HepG2 (cell line): ENCODE measurements at regions not wholly inside any gene's neighbourhood (a gene's known extent, or its start where the extent isn't known, plus 50 kb on each side); places are given as distances from the start of the nearest gene placed in this dataset.

Experiments used
- ATF1 ChIP-seq: IDR thresholded peaks from 2 replicates; pipeline ENCODE4 v1.6.1; 2016; ENCODE audit warnings: mild to moderate bottlenecking, control low read depth
- KDM1A ChIP-seq: IDR thresholded peaks from 2 replicates; pipeline ENCODE4 v1.6.1; 2016; ENCODE audit warnings: missing compliant biosample characterization
- KLF16 ChIP-seq, 2 experiments: sonication (generic) in 1 of 2; formaldehyde crosslinking in 1 of 2; IDR thresholded peaks; 2 replicates each; pipeline versions ENCODE4 v1.6.1 to v1.8.0; 2016 to 2023; ENCODE audit warnings: missing genetic modification reagents in 2 of 2, missing compliant biosample characterization in 1 of 2
- KLF6 ChIP-seq: IDR thresholded peaks from 2 replicates; pipeline ENCODE4 v1.8.0; 2016; ENCODE audit warnings: missing biosample characterization, missing genetic modification reagents
- NR2F2 ChIP-seq: IDR thresholded peaks from 2 replicates; pipeline ENCODE4 v1.6.1; 2012; ENCODE audit warnings: low read depth, inconsistent platforms, borderline replicate concordance
- POLR2A ChIP-seq, 2 experiments: IDR thresholded peaks; 2 replicates each; pipeline ENCODE4 v1.6.1; 2011; ENCODE audit warnings: low read depth in 2 of 2, low read length in 2 of 2, mild to moderate bottlenecking in 1 of 2, moderate library complexity in 1 of 2; ENCODE audit not compliant: insufficient read depth in 1 of 2
- RNF2 ChIP-seq: fragments of 450-650 bp; conservative IDR thresholded peaks from 2 replicates; pipeline ENCODE4 v1.6.1; 2016; ENCODE audit warnings: low read depth
- SP1 ChIP-seq, 2 experiments: fragments of 450-650 bp in 1 of 2; sonication (generic) in 1 of 2; formaldehyde crosslinking in 1 of 2; IDR thresholded peaks; 2 replicates each; pipeline versions ENCODE4 v1.4.0 to v1.6.1; 2016 to 2020; ENCODE audit warnings: missing genetic modification reagents in 1 of 2
- TAF1 ChIP-seq: sonication (generic); formaldehyde crosslinking; IDR thresholded peaks from 2 replicates; pipeline ENCODE4 v1.4.0; 2020; ENCODE audit warnings: missing genetic modification reagents
- TBP ChIP-seq: sonication (generic); formaldehyde crosslinking; IDR thresholded peaks from 2 replicates; pipeline ENCODE4 v1.5.0; 2020; ENCODE audit warnings: missing genetic modification reagents
- ZNF12 ChIP-seq: sonication (generic); formaldehyde crosslinking; IDR thresholded peaks from 2 replicates; pipeline ENCODE4 v1.5.0; 2020; ENCODE audit warnings: missing genetic modification reagents
- TF ChIP-seq, protein P1 (sequence below): sonication (generic); formaldehyde crosslinking; IDR thresholded peaks from 2 replicates; pipeline ENCODE4 v1.4.0; 2020; ENCODE audit warnings: missing genetic modification reagents, mild to moderate bottlenecking, borderline replicate concordance
- TF ChIP-seq, protein P2 (sequence below): sonication (generic); formaldehyde crosslinking; IDR thresholded peaks from 2 replicates; pipeline ENCODE4 v1.4.0; 2020; ENCODE audit warnings: missing genetic modification reagents, borderline replicate concordance
- TF ChIP-seq, protein P3 (sequence below): sonication (generic); formaldehyde crosslinking; IDR thresholded peaks from 2 replicates; pipeline ENCODE4 v1.8.1; 2023; ENCODE audit warnings: mild to moderate bottlenecking, missing genetic modification reagents

DNA sequence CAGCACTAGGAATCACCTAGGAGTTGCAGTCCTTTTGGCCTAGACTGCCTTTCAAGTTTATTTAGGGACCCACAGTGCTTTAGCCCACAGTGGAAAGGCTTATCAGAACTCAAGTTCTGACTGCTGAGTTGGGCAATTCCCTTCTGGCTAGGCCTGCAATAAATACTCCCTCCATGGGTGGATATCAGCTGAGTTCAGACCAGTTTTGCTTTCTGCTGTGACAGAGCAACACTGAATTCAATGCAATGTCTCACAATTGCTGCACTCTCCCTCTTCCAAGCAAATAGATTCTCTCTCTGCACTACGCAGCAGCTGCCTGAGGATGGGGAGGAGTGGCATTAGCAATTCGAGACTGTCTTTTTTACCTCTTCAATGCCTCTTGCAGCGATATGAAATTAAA is 1153.3 kb downstream of the SORCS1 start:
- TF ChIP-seq KDM1A (no peak), NR2F2 (no peak), TAF1 (CRISPR knock-in tag) (no peak), ZNF12 (CRISPR knock-in tag) (no peak), ATF1 (no peak), RNF2 (no peak), SP1 (IDR thresholded peaks at IDR 0.05) (no peak), SP1 (CRISPR knock-in tag; IDR thresholded peaks at IDR 0.05) (no peak), TBP (CRISPR knock-in tag) (no peak), KLF6 (CRISPR knock-in tag) (no peak), KLF16 (CRISPR knock-in tag; IDR thresholded peaks at IDR 0.05) (no peak), POLR2A (IDR thresholded peaks at IDR 0.05; ENCODE audit: insufficient read depth in 1 of 2, low read depth in 2 of 2, low read length in 2 of 2) (no peak)
- TF ChIP-seq, protein P1, sequence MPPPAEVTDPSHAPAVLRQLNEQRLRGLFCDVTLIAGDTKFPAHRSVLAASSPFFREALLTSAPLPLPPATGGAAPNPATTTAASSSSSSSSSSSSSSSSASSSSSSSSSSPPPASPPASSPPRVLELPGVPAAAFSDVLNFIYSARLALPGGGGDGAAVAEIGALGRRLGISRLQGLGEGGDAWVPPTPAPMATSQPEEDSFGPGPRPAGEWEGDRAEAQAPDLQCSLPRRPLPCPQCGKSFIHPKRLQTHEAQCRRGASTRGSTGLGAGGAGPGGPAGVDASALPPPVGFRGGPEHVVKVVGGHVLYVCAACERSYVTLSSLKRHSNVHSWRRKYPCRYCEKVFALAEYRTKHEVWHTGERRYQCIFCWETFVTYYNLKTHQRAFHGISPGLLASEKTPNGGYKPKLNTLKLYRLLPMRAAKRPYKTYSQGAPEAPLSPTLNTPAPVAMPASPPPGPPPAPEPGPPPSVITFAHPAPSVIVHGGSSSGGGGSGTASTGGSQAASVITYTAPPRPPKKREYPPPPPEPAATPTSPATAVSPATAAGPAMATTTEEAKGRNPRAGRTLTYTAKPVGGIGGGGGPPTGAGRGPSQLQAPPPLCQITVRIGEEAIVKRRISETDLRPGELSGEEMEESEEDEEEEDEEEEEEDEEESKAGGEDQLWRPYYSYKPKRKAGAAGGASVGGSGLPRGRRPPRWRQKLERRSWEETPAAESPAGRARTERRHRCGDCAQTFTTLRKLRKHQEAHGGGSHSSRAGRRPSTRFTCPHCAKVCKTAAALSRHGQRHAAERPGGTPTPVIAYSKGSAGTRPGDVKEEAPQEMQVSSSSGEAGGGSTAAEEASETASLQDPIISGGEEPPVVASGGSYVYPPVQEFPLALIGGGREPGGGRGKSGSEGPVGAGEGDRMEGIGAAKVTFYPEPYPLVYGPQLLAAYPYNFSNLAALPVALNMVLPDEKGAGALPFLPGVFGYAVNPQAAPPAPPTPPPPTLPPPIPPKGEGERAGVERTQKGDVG (CRISPR knock-in tag): no peak
- TF ChIP-seq, protein P2, sequence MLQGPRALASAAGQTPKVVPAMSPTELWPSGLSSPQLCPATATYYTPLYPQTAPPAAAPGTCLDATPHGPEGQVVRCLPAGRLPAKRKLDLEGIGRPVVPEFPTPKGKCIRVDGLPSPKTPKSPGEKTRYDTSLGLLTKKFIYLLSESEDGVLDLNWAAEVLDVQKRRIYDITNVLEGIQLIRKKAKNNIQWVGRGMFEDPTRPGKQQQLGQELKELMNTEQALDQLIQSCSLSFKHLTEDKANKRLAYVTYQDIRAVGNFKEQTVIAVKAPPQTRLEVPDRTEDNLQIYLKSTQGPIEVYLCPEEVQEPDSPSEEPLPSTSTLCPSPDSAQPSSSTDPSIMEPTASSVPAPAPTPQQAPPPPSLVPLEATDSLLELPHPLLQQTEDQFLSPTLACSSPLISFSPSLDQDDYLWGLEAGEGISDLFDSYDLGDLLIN (CRISPR knock-in tag): no peak
- TF ChIP-seq, protein P3, sequence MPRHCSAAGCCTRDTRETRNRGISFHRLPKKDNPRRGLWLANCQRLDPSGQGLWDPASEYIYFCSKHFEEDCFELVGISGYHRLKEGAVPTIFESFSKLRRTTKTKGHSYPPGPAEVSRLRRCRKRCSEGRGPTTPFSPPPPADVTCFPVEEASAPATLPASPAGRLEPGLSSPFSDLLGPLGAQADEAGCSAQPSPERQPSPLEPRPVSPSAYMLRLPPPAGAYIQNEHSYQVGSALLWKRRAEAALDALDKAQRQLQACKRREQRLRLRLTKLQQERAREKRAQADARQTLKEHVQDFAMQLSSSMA: no peak
